Neural progenitor cell (in vitro differentiated cells): ENCODE measurements at regions not wholly inside any gene's neighbourhood (a gene's known extent, or its start where the extent isn't known, plus 50 kb on each side); places are given as distances from the start of the nearest gene placed in this dataset.
A peak's percentile ranks its signal among the peaks of the same experiment; 100 is the strongest.

Source experiments
- DNase-seq: peaks from one replicate; pipeline ENCODE4 v3.0.0-alpha.2; 2016; ENCODE audit warnings: low spot score
- H2AFZ ChIP-seq: fragments of 200-600 bp; sonication (generic); replicated peaks from 2 replicates; pipeline ENCODE4 v1.6.1; 2016; ENCODE audit warnings: antibody characterized with exemption
- H3F3A ChIP-seq: fragments of 200-600 bp; sonication (generic); 2 replicates; pipeline ENCODE4 v1.6.1; 2016; ENCODE audit warnings: antibody characterized with exemption, low read depth
- H3K27ac ChIP-seq: fragments of 200-600 bp; sonication (generic); 2 replicates; pipeline ENCODE4 v1.5.1; 2016; ENCODE audit warnings: mild to moderate bottlenecking
- H3K27me3 ChIP-seq: fragments of 200-600 bp; sonication (generic); 2 replicates; pipeline ENCODE4 v1.6.1; 2016; ENCODE audit warnings: mild to moderate bottlenecking, moderate library complexity
- H3K36me3 ChIP-seq: fragments of 200-600 bp; sonication (generic); 2 replicates; pipeline ENCODE4 v1.5.1; 2016
- H3K4me1 ChIP-seq: fragments of 200-600 bp; sonication (generic); 2 replicates; pipeline ENCODE4 v1.6.1; 2016; ENCODE audit warnings: mixed run types
- H3K4me2 ChIP-seq: fragments of 200-600 bp; sonication (generic); 2 replicates; pipeline ENCODE4 v1.6.1; 2016
- H3K4me3 ChIP-seq: fragments of 200-600 bp; sonication (generic); 2 replicates; pipeline ENCODE4 v1.5.1; 2016
- H3K79me2 ChIP-seq: fragments of 200-600 bp; sonication (generic); 2 replicates; pipeline ENCODE4 v1.6.1; 2016; ENCODE audit warnings: low read depth
- H3K9ac ChIP-seq: fragments of 200-600 bp; sonication (generic); 2 replicates; pipeline ENCODE4 v1.6.1; 2016
- H3K9me3 ChIP-seq: fragments of 200-600 bp; sonication (generic); 2 replicates; pipeline ENCODE4 v1.5.1; 2016; ENCODE audit warnings: low read depth
- H4K20me1 ChIP-seq: fragments of 200-600 bp; sonication (generic); 2 replicates; pipeline ENCODE4 v1.6.1; 2016; ENCODE audit warnings: low read depth
- H3K27ac Mint-ChIP-seq: 3 replicates; pipeline ENCODE4 v1.8.0; 2021; ENCODE audit warnings: mixed read lengths
- H3K27me3 Mint-ChIP-seq: 2 replicates; pipeline ENCODE4 v1.8.0; 2022; ENCODE audit warnings: low read depth, mild to moderate bottlenecking, inconsistent platforms, moderate library complexity, mixed read lengths; ENCODE audit not compliant: insufficient read depth
- H3K36me3 Mint-ChIP-seq: 3 replicates; pipeline ENCODE4 v1.8.0; 2021; ENCODE audit warnings: mixed read lengths
- H3K4me1 Mint-ChIP-seq: 3 replicates; pipeline ENCODE4 v1.8.0; 2021; ENCODE audit warnings: mixed read lengths
- H3K4me3 Mint-ChIP-seq: 3 replicates; pipeline ENCODE4 v1.8.0; 2021; ENCODE audit warnings: mild to moderate bottlenecking, moderate library complexity, mixed read lengths
- H3K9me3 Mint-ChIP-seq: 3 replicates; pipeline ENCODE4 v1.8.0; 2020; ENCODE audit warnings: mixed read lengths
- EZH2 ChIP-seq: fragments of 200-600 bp; sonication (generic); IDR thresholded peaks from 2 replicates; pipeline ENCODE4 v1.6.1; 2017; ENCODE audit warnings: antibody characterized with exemption, mild to moderate bottlenecking, moderate library complexity
- EZH2phosphoT487 ChIP-seq: fragments of 200-600 bp; sonication (generic); IDR thresholded peaks from 2 replicates; pipeline ENCODE4 v1.6.1; 2017; ENCODE audit warnings: antibody characterized with exemption
- TF ChIP-seq, protein P1 (sequence below): fragments of 200-600 bp; sonication (generic); IDR thresholded peaks from 2 replicates; pipeline ENCODE4 v1.5.1; 2017; ENCODE audit warnings: antibody characterized with exemption, mild to moderate bottlenecking

DNA sequence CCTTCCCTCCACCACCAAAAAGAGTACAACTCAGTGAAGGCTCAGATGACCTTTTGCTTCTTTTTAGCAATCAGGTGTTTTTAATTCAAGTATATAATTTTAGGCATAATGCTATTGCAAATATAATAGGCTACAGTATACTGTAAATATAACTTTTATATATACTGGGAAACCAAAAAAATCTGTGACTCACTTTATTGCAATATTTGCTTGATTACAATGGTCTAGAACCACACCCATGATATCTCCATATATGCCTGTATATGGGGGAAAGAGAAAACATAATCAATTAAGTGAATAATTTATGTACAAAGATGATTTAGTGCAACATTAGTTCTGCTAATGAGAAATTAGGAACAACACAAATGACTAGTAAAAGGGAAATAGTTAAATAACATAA is 134.3 kb downstream of the TLE3 start:
- Histone ChIP-seq H3K79me2 (no peaks in the 10 kb centered on the region), H3F3A (no peaks in the 10 kb centered on the region), H3K4me3 (no peak overlapping the region), H3K36me3 (no peaks in the 10 kb centered on the region), H3K4me2 (no peak overlapping the region), H3K27me3 (no peaks in the 10 kb centered on the region), H3K4me1 (no peaks in the 10 kb centered on the region), H4K20me1 (no peaks in the 10 kb centered on the region), H3K9ac (no peak overlapping the region), H2AFZ (no peak overlapping the region), H3K27ac (no peak overlapping the region), H3K9me3 (no peaks in the 10 kb centered on the region)
- no peak for DNase-seq
- Mint-ChIP-seq H3K4me1 (no peaks in the 10 kb centered on the region), H3K9me3 (no peaks in the 10 kb centered on the region), H3K36me3 (no peaks in the 10 kb centered on the region), H3K27ac (no peak overlapping the region), H3K27me3 (peaks cover 7% of the 10 kb centered on the region), H3K4me3 (no peak overlapping the region)
- TF ChIP-seq EZH2, result no peak
- TF ChIP-seq EZH2phosphoT487, result no peak
- TF ChIP-seq, protein P1, sequence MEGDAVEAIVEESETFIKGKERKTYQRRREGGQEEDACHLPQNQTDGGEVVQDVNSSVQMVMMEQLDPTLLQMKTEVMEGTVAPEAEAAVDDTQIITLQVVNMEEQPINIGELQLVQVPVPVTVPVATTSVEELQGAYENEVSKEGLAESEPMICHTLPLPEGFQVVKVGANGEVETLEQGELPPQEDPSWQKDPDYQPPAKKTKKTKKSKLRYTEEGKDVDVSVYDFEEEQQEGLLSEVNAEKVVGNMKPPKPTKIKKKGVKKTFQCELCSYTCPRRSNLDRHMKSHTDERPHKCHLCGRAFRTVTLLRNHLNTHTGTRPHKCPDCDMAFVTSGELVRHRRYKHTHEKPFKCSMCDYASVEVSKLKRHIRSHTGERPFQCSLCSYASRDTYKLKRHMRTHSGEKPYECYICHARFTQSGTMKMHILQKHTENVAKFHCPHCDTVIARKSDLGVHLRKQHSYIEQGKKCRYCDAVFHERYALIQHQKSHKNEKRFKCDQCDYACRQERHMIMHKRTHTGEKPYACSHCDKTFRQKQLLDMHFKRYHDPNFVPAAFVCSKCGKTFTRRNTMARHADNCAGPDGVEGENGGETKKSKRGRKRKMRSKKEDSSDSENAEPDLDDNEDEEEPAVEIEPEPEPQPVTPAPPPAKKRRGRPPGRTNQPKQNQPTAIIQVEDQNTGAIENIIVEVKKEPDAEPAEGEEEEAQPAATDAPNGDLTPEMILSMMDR, result no peak

DNA sequence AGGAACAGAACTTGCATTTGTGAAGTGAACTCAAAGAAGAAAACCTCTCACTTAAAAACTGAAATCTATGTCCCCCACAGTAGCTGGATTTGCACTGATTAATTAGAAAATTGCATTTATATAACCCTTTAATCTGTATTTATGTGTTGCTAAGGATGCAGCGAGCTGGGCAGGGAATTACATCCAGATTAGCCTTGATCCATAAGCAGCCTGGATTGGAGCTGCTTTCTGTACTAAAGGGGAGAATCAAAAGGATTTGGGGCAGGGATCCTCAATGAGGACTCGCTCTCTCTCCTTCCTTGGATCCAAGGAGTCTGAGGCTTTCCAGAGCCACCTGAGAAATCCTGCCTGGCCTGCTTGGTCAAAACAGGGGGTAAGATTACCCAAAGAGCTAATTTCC is 125.9 kb downstream of the TLE3 start:
- Mint-ChIP-seq H3K4me3 (no peak overlapping the region), H3K4me1 (peaks cover 30% of the 10 kb centered on the region), H3K36me3 (no peaks in the 10 kb centered on the region), H3K27me3 (peaks cover 22% of the 10 kb centered on the region), H3K9me3 (no peaks in the 10 kb centered on the region), H3K27ac (no peak overlapping the region)
- H3K9ac ChIP-seq, result no peak overlapping the region
- peaks cover 3% of the 10 kb centered on the region for H3K27me3 ChIP-seq
- no peak for DNase-seq
- H3K4me3 ChIP-seq, result no peak overlapping the region
- no peaks in the 10 kb centered on the region for H3F3A ChIP-seq
- H3K4me1 ChIP-seq, result peaks cover 3% of the 10 kb centered on the region
- H4K20me1 ChIP-seq, result peaks cover 19% of the 10 kb centered on the region
- TF ChIP-seq, protein P1, result no peak
- TF ChIP-seq EZH2, result no peak
- TF ChIP-seq EZH2phosphoT487, result no peak
- no peaks in the 10 kb centered on the region for H3K36me3 ChIP-seq
- H2AFZ ChIP-seq, result no peak overlapping the region
- H3K9me3 ChIP-seq, result no peaks in the 10 kb centered on the region
- H3K79me2 ChIP-seq, result no peaks in the 10 kb centered on the region
- H3K4me2 ChIP-seq, result no peak overlapping the region
- H3K27ac ChIP-seq, result no peak overlapping the region

DNA sequence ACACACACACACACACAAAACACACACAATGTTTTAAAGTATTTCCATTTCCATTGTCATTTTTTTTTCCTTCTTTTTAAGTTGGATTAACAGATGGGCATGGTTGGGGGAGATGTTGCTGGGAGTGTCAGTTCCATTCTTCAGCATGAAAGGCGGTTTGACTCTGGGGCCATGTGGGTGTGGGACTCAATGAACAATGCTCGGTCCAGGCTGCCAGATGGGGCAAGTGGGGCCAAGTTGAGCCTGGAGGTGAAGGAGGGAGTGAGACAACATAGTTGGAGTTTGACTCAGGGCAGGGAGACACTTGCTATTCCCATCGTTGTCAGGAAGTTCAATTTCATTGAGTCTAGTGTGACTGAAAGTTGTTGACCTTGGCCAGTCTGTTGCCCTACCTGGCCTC is 125.3 kb downstream of the TLE3 start:
- Histone ChIP-seq H3K27ac (no peak overlapping the region), H3K79me2 (no peaks in the 10 kb centered on the region), H3K4me3 (no peak overlapping the region), H3K4me2 (no peak overlapping the region), H3F3A (no peaks in the 10 kb centered on the region), H2AFZ (no peak overlapping the region), H4K20me1 (peaks cover 19% of the 10 kb centered on the region), H3K9me3 (no peaks in the 10 kb centered on the region), H3K36me3 (no peaks in the 10 kb centered on the region), H3K4me1 (peaks cover 3% of the 10 kb centered on the region), H3K27me3 (peaks cover 3% of the 10 kb centered on the region), H3K9ac (no peak overlapping the region)
- TF ChIP-seq, protein P1, result no peak
- TF ChIP-seq EZH2phosphoT487 (no peak), EZH2 (no peak)
- peaks cover 30% of the 10 kb centered on the region for H3K4me1 Mint-ChIP-seq
- H3K9me3 Mint-ChIP-seq, result no peaks in the 10 kb centered on the region
- H3K27ac Mint-ChIP-seq, result no peak overlapping the region
- no peaks in the 10 kb centered on the region for H3K36me3 Mint-ChIP-seq
- no peak for DNase-seq
- H3K27me3 Mint-ChIP-seq, result peaks cover 22% of the 10 kb centered on the region
- peak overlapping the region; percentile 67 for H3K4me3 Mint-ChIP-seq
